Activated T-cell treated with anti-CD3 and anti-CD28 coated beads, Interleukin-2, amount 50 U/mL, for 72 hours (primary cell): ENCODE measurements at regions not wholly inside any gene's neighbourhood (a gene's known extent, or its start where the extent isn't known, plus 50 kb on each side); places are given as distances from the start of the nearest gene placed in this dataset.

ENCODE experiments used
- ATAC-seq, 2 donors: fragments of 150-1000 bp; cut with Tn5 transposase; replicated peaks in 1 of 2; 2 replicates each; pipeline ENCODE4 v1.10.0; 2021; ENCODE audit warnings: moderate library complexity in 2 of 2, mild to moderate bottlenecking in 1 of 2
- DNase-seq, 2 donors: peaks; one replicate each; pipeline ENCODE4 v3.0.0; 2021 to 2022; ENCODE audit warnings: mixed read lengths in 1 of 2
- H3K27ac Mint-ChIP-seq: one replicate; pipeline ENCODE4 v1.8.0; 2022; ENCODE audit warnings: mild to moderate bottlenecking, moderate library complexity, mixed read lengths
- H3K27me3 Mint-ChIP-seq: one replicate; pipeline ENCODE4 v1.8.0; 2022; ENCODE audit warnings: low read depth, mixed read lengths
- H3K36me3 Mint-ChIP-seq, 2 donors: one replicate each; pipeline ENCODE4 v1.8.0; 2022; ENCODE audit warnings: mixed read lengths in 2 of 2, mild to moderate bottlenecking in 1 of 2; ENCODE audit not compliant: insufficient read depth in 2 of 2
- H3K4me1 Mint-ChIP-seq: one replicate; pipeline ENCODE4 v1.8.0; 2022; ENCODE audit warnings: low read depth, mixed read lengths
- H3K4me3 Mint-ChIP-seq, 2 donors: one replicate each; pipeline ENCODE4 v1.8.0; 2022; ENCODE audit warnings: mild to moderate bottlenecking in 2 of 2, mixed read lengths in 2 of 2, moderate library complexity in 2 of 2
- H3K9me3 Mint-ChIP-seq, 2 donors: one replicate each; pipeline ENCODE4 v1.8.0; 2022; ENCODE audit warnings: mixed read lengths in 2 of 2

- H3K4me1 Mint-ChIP-seq, result no peaks in the 10 kb centered on the region
- no peak overlapping the region for H3K27ac Mint-ChIP-seq
- peaks cover 19% of the 10 kb centered on the region for H3K27me3 Mint-ChIP-seq
- no peak overlapping the region for H3K4me3 Mint-ChIP-seq
- DNase-seq (no peak), ATAC-seq (no peak)
- H3K9me3 Mint-ChIP-seq, result peaks cover 0 to 1% of the 10 kb centered on the region in 2 donors
- no peaks in the 10 kb centered on the region for H3K36me3 Mint-ChIP-seq
These were observed 290.0 kb upstream of the MKI67 start for GRCh38 chr10:128416231-128416630.

- H3K9me3 Mint-ChIP-seq, result peaks cover 0 to 1% of the 10 kb centered on the region in 2 donors
These were observed 291.6 kb upstream of the MKI67 start for GRCh38 chr10:128417826-128418225.

DNA sequence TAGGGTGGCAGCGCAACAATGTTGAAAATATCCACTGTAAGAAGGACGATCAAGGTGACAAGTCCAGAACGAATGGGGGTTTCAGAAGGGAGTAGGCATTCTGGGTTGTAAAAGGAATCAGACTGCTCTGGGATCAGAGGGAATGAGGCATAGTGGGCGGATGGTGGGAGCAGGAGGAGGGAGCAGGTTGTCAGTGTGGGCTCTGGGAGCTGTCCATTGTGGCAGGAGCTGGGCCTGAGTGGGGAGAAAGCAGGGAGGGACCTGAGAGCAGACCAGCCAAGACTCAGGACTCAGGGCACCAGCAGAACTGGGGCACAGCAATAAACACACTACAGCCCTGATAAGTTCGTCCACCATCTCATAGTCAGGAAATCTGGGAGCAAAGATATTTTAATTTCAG lies 292.6 kb upstream of the MKI67 start:
- H3K27me3 Mint-ChIP-seq, result peaks cover 6% of the 10 kb centered on the region
- DNase-seq, result no peak
- no peak overlapping the region for H3K4me3 Mint-ChIP-seq
- no peaks in the 10 kb centered on the region for H3K36me3 Mint-ChIP-seq
- no peaks in the 10 kb centered on the region for H3K4me1 Mint-ChIP-seq
- H3K9me3 Mint-ChIP-seq, result peaks cover 0 to 1% of the 10 kb centered on the region in 2 donors
- no peak overlapping the region for H3K27ac Mint-ChIP-seq
- no peak for ATAC-seq

More at GRCh38 chr10:128417826-128418225, 291.6 kb upstream of the MKI67 start:
- Mint-ChIP-seq H3K27ac (no peak overlapping the region), H3K27me3 (peaks cover 11% of the 10 kb centered on the region), H3K4me3 (no peak overlapping the region), H3K4me1 (no peaks in the 10 kb centered on the region), H3K36me3 (no peaks in the 10 kb centered on the region)
- no peak for DNase-seq
- ATAC-seq, result no peak

DNA sequence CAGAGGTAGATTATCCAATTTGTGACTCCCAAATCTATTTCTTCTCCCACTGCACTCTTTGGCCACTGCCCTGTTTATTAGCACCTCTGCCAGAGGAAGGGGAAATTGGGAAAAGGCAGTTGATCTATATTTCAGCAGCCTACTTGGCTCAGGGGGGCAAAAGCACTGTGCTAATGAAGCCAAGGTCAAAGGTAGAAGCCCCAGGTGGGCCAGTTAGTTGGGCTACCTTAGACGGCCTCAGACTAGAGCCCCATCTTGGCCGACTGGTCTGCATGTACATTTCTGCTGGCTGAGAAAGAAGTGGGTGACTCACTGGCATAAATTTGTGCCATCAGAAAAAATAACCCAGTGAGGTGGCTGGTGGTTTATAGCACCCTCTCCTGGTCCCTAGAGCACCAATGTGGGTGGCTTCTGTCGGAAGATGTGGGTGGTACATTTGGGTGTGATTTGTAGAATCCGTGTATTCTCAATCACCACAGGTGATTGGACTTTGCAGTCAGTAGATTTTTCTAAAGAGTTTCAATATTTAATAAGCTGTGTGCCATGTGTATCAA lies 293.3 kb upstream of the MKI67 start:
- Mint-ChIP-seq H3K9me3 (peaks cover 0 to 1% of the 10 kb centered on the region in 2 donors), H3K36me3 (no peaks in the 10 kb centered on the region), H3K4me3 (no peak overlapping the region), H3K27ac (no peak overlapping the region), H3K4me1 (no peaks in the 10 kb centered on the region), H3K27me3 (peaks cover 1% of the 10 kb centered on the region)
- ATAC-seq, result no peak
- DNase-seq, result no peak

GRCh38 chr10:128420623-128421022 lies 294.4 kb upstream of the MKI67 start:
- no peaks in the 10 kb centered on the region for H3K4me1 Mint-ChIP-seq
- no peaks in the 10 kb centered on the region for H3K27me3 Mint-ChIP-seq
- H3K27ac Mint-ChIP-seq, result no peak overlapping the region
- peaks cover 0 to 1% of the 10 kb centered on the region in 2 donors for H3K9me3 Mint-ChIP-seq
- DNase-seq (no peak), ATAC-seq (no peak)
- H3K36me3 Mint-ChIP-seq, result no peaks in the 10 kb centered on the region
- no peak overlapping the region for H3K4me3 Mint-ChIP-seq

DNA sequence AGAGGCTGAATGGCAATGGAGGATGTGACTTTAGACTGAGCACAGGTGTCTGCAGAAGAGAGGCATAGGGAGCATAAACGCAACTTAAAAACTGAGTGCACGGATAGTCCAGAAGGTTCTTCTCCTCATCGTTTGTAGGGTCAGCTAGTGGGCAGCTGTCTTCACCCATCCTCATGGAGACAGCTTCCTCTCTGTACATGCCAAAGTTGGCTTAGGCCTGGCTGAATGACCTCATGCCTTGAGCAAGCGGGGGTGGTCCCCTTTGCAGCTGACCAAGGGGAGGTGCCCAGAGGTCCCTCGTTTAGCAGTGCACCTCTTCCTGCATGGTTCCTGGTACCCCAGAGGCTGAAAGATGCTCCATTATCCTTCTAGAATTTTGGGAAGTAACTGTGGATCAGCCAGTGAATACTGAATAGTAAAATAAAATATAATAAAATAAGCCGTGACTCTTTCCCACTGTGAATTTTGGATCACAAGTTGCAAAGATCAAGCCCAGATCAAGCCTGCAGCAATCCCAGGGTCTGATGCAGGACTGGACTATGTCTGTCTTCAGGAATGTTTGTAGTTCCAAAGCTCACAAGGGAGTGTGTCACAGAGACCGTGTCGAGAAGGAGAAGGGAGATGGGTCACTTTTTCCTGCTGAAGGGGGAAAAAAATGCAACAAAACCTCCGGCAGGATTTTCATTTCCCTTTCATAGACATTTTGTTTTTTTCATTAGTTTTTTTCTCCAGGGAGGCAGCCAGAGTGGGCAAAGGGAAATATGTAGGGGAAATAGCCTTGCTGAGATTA lies 295.3 kb upstream of the MKI67 start:
- no peak for DNase-seq
- Mint-ChIP-seq H3K4me1 (no peaks in the 10 kb centered on the region), H3K27me3 (no peaks in the 10 kb centered on the region), H3K27ac (no peak overlapping the region), H3K4me3 (no peak overlapping the region), H3K36me3 (no peaks in the 10 kb centered on the region), H3K9me3 (peaks cover 0 to 1% of the 10 kb centered on the region in 2 donors)
- no peak for ATAC-seq

DNA sequence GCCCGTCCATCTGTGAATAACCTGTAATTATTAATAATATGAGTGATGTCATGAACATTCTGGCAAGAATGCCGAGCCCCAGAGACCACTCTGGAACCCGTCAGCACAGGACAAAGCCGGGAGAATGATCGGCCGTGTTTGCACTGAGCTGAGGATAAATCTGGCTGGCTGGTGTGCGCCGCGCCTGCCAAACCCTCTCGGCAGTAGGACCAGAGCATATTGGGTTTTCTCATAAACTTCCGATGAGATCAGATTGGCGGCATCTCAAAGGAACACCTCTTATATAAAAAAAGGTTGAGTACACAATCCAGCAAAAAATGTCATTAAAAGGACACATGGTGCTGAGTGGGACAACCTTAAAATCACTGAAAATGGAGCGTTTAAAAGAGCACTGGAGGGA lies 296.0 kb upstream of the MKI67 start:
- Mint-ChIP-seq H3K4me1 (no peaks in the 10 kb centered on the region), H3K36me3 (no peaks in the 10 kb centered on the region), H3K27me3 (no peaks in the 10 kb centered on the region), H3K9me3 (peaks cover 1 to 2% of the 10 kb centered on the region in 2 donors), H3K27ac (no peak overlapping the region), H3K4me3 (no peak overlapping the region)
- ATAC-seq (no peak), DNase-seq (no peak)

GRCh38 chr10:128422999-128423398 lies 296.8 kb upstream of the MKI67 start:
- no peak for ATAC-seq
- Mint-ChIP-seq H3K9me3 (peaks cover 1 to 4% of the 10 kb centered on the region in 2 donors), H3K27ac (no peak overlapping the region), H3K4me3 (no peak overlapping the region), H3K4me1 (no peaks in the 10 kb centered on the region), H3K27me3 (no peaks in the 10 kb centered on the region), H3K36me3 (no peaks in the 10 kb centered on the region)
- no peak for DNase-seq

- Mint-ChIP-seq H3K27me3 (peaks cover 4% of the 10 kb centered on the region), H3K27ac (no peak overlapping the region), H3K9me3 (peaks cover 0 to 4% of the 10 kb centered on the region in 2 donors), H3K4me3 (no peak overlapping the region), H3K36me3 (no peaks in the 10 kb centered on the region), H3K4me1 (no peaks in the 10 kb centered on the region)
- no peak for DNase-seq
- ATAC-seq, result no peak
These were observed 303.1 kb upstream of the MKI67 start for GRCh38 chr10:128429321-128429720.

- ATAC-seq, result no peak
- H3K4me1 Mint-ChIP-seq, result no peaks in the 10 kb centered on the region
- H3K4me3 Mint-ChIP-seq, result no peak overlapping the region
These were observed 303.8 kb upstream of the MKI67 start for GRCh38 chr10:128429835-128430513.

DNA sequence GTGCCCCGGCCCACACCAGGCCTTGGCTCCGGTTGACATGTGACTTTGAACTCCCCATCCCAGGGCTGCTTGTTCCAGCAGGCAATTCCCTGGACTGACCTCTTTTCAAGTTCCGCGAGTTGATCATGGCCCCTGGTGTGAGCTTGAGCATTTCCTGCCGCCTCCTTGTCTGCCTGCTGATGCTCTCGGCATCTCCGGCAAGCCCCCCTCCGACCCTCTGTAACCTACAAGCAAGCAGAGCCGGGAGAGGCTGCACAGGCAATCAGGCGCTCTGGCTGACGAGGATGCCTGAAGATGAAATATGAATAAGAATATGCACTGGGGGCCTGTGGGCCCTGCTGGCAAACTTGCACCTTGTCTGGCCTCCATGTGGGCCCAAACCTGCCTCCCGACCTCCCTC lies 304.9 kb upstream of the MKI67 start:
- DNase-seq, result no peak
- no peaks in the 10 kb centered on the region for H3K36me3 Mint-ChIP-seq
- no peaks in the 10 kb centered on the region for H3K4me1 Mint-ChIP-seq
- H3K9me3 Mint-ChIP-seq, result peaks cover 0 to 4% of the 10 kb centered on the region in 2 donors
- no peak overlapping the region for H3K4me3 Mint-ChIP-seq
- ATAC-seq, result no peak
- H3K27ac Mint-ChIP-seq, result no peak overlapping the region
- H3K27me3 Mint-ChIP-seq, result peaks cover 7% of the 10 kb centered on the region

More at GRCh38 chr10:128429835-128430513, 303.8 kb upstream of the MKI67 start:
- Mint-ChIP-seq H3K27ac (no peak overlapping the region), H3K9me3 (peaks cover 0 to 4% of the 10 kb centered on the region in 2 donors), H3K27me3 (peaks cover 7% of the 10 kb centered on the region), H3K36me3 (no peaks in the 10 kb centered on the region)
- no peak for DNase-seq

- ATAC-seq, result no peak
- Mint-ChIP-seq H3K36me3 (no peaks in the 10 kb centered on the region), H3K27ac (no peak overlapping the region), H3K9me3 (peaks cover 0 to 4% of the 10 kb centered on the region in 2 donors), H3K27me3 (peaks cover 7% of the 10 kb centered on the region), H3K4me3 (no peak overlapping the region), H3K4me1 (no peaks in the 10 kb centered on the region)
- no peak for DNase-seq
These were observed 305.3 kb upstream of the MKI67 start for GRCh38 chr10:128431506-128431905.

GRCh38 chr10:128432011-128432410 lies 305.8 kb upstream of the MKI67 start:
- no peak for DNase-seq
- Mint-ChIP-seq H3K4me1 (no peaks in the 10 kb centered on the region), H3K27ac (no peak overlapping the region), H3K27me3 (peaks cover 7% of the 10 kb centered on the region), H3K36me3 (no peaks in the 10 kb centered on the region), H3K4me3 (no peak overlapping the region), H3K9me3 (peaks cover 0 to 4% of the 10 kb centered on the region in 2 donors)
- ATAC-seq, result no peak
